SK-N-SH treated with all-trans-retinoic acid at 6 μM for 48 hours (cell line): ENCODE measurements at regions not wholly inside any gene's neighbourhood (a gene's known extent, or its start where the extent isn't known, plus 50 kb on each side); places are given as distances from the start of the nearest gene placed in this dataset.
"Not testable (repeated sequence)": the region's sequence is repeated elsewhere in the genome, so short reads cannot be mapped to it uniquely, and the experiment has no call there.

Experiments used
- ATAC-seq: fragments of 200-7000 bp; cut with Tn5 transposase; 3 replicates; pipeline ENCODE4 v1.9.1; 2020; ENCODE audit warnings: mild to moderate bottlenecking, moderate library complexity
- ARNTL ChIP-seq: fragments of 450-650 bp; formaldehyde crosslinking; IDR thresholded peaks from 2 replicates; pipeline ENCODE4 v1.5.0; 2020; ENCODE audit warnings: low read depth, mild to moderate bottlenecking, moderate library complexity, borderline replicate concordance
- BACH2 ChIP-seq: fragments of 250-450 bp; sonication (Bioruptor Pico); IDR thresholded peaks from 2 replicates; pipeline ENCODE4 v1.9.0; 2021; ENCODE audit warnings: mild to moderate bottlenecking, borderline replicate concordance
- CREB5 ChIP-seq: fragments of 250-450 bp; sonication (Bioruptor Pico); IDR thresholded peaks from 2 replicates; pipeline ENCODE4 v1.5.1; 2020; ENCODE audit warnings: low read depth, mild to moderate bottlenecking, moderate library complexity
- CSDC2 ChIP-seq: fragments of 250-450 bp; sonication (Bioruptor Pico); IDR thresholded peaks from 2 replicates; pipeline ENCODE4 v1.5.0; 2020; ENCODE audit warnings: mild to moderate bottlenecking, moderate library complexity
- ESRRG ChIP-seq: fragments of 250-450 bp; sonication (Bioruptor Pico); IDR thresholded peaks from 2 replicates; pipeline ENCODE4 v1.6.1; 2021; ENCODE audit warnings: mild to moderate bottlenecking
- GLIS3 ChIP-seq: fragments of 250-450 bp; sonication (Bioruptor Pico); IDR thresholded peaks from 2 replicates; pipeline ENCODE4 v1.5.0; 2020; ENCODE audit warnings: mild to moderate bottlenecking, moderate library complexity
- ISL1 ChIP-seq: fragments of 250-450 bp; sonication (Bioruptor Pico); IDR thresholded peaks from 2 replicates; pipeline ENCODE4 v2.1.2; 2022; ENCODE audit warnings: mild to moderate bottlenecking, moderate library complexity
- OSR1 ChIP-seq: fragments of 250-450 bp; sonication (Bioruptor Pico); IDR thresholded peaks from 2 replicates; pipeline ENCODE4 v1.8.0; 2022; ENCODE audit warnings: moderate library complexity, mild to moderate bottlenecking, inconsistent platforms
- PPARA ChIP-seq: fragments of 250-450 bp; sonication (Bioruptor Pico); IDR thresholded peaks from 2 replicates; pipeline ENCODE4 v1.5.0; 2020; ENCODE audit warnings: mild to moderate bottlenecking, borderline replicate concordance
- RARB ChIP-seq: fragments of 250-450 bp; sonication (Bioruptor Pico); IDR thresholded peaks from 2 replicates; pipeline ENCODE4 v1.8.0; 2021; ENCODE audit warnings: mild to moderate bottlenecking, moderate library complexity
- SNAI2 ChIP-seq: fragments of 250-450 bp; sonication (Bioruptor Pico); IDR thresholded peaks from 2 replicates; pipeline ENCODE4 v1.5.0; 2020; ENCODE audit warnings: mild to moderate bottlenecking, moderate library complexity
- TCF4 ChIP-seq: fragments of 250-450 bp; sonication (Bioruptor Pico); IDR thresholded peaks from 2 replicates; pipeline ENCODE4 v1.8.0; 2021; ENCODE audit warnings: mild to moderate bottlenecking, moderate library complexity, borderline replicate concordance
- TOX ChIP-seq: fragments of 250-450 bp; sonication (Bioruptor Pico); IDR thresholded peaks from 2 replicates; pipeline ENCODE4 v1.8.0; 2021; ENCODE audit warnings: mild to moderate bottlenecking, moderate library complexity, borderline replicate concordance
- ZC3H10 ChIP-seq: fragments of 250-450 bp; sonication (Bioruptor Pico); IDR thresholded peaks from 2 replicates; pipeline ENCODE4 v1.5.1; 2021; ENCODE audit warnings: mild to moderate bottlenecking, moderate library complexity
- ZFP3 ChIP-seq: fragments of 250-450 bp; sonication (Bioruptor Pico); IDR thresholded peaks from 2 replicates; pipeline ENCODE4 v1.5.0; 2020; ENCODE audit warnings: mild to moderate bottlenecking, moderate library complexity
- ZNF565 ChIP-seq: fragments of 450-650 bp; formaldehyde crosslinking; conservative IDR thresholded peaks from 2 replicates; pipeline ENCODE4 v1.5.0; 2020; ENCODE audit warnings: low read depth, mild to moderate bottlenecking, moderate library complexity
- ZNF70 ChIP-seq: fragments of 450-650 bp; formaldehyde crosslinking; IDR thresholded peaks from 2 replicates; pipeline ENCODE4 v1.5.0; 2020; ENCODE audit warnings: mild to moderate bottlenecking, moderate library complexity
- ZNF8 ChIP-seq: fragments of 450-650 bp; formaldehyde crosslinking; IDR thresholded peaks from 2 replicates; pipeline ENCODE4 v1.5.0; 2020; ENCODE audit warnings: mild to moderate bottlenecking, moderate library complexity
- TF ChIP-seq, protein P1 (sequence below): fragments of 250-450 bp; sonication (Bioruptor Pico); IDR thresholded peaks from 2 replicates; pipeline ENCODE4 v1.5.1; 2021; ENCODE audit warnings: mild to moderate bottlenecking, moderate library complexity
- TF ChIP-seq, protein P2 (sequence below): fragments of 250-450 bp; sonication (Bioruptor Pico); IDR thresholded peaks from 2 replicates; pipeline ENCODE4 v1.8.0; 2021; ENCODE audit warnings: low read depth, mild to moderate bottlenecking, moderate library complexity, borderline replicate concordance

DNA sequence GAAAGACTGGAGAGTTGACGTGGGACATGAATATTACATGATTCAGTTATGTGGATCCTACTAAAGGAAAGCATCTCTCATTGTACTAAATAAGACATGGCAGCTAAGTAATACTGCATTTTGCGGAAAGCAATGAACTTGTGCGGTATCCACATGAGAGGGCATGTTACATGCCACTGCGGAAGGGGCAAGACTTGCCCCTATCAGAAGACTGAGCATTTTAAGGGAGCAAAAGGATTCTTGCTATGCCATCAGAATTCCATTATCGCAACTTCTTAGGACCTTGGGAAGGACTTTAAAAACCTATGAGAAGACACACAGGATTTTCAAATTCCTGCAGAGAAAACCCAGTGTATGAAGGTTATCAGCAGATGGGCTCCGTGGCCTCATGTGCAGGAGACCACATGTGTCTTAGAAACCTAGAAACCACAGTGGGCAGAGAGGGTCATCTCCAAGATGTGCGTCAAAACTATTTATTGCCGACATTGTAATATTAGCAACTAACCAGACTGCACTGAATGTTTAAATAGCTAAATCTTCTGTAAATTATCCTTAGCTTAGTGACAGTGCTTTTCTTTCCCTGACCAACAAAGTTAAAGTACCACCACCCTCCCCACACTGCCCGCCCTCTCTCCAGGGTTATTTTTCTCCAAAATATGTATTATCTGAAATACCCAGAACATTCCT lies 457.7 kb downstream of the ICE1 start:
- ATAC-seq, result no peak
- TF ChIP-seq SNAI2 (CRISPR knock-in tag), result no peak
- TF ChIP-seq, all 23 proteins: peak for 0

DNA sequence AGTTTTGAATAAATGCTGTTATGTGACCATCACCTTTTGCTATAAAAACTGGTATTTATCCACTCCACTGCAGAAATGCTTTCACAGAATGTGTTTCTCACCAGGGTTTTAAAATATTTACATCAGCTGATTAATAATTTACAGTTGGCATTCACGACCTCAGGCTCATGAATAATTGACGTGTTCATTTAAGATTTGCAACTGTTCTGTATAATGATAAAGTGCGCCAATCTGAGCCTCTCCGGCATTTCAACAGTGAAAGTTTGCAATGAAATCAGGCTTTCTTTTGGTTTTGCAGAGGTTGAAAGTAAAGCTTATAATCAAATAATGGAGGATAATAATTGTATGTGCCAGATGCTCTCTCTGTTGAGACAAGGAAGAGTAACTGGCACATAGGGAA lies 434.9 kb downstream of the ICE1 start:
- ATAC-seq, result no peak
- TF ChIP-seq ZFP3 (no peak), CREB5 (CRISPR knock-in tag) (no peak), CSDC2 (CRISPR knock-in tag) (no peak), ISL1 (CRISPR knock-in tag) (no peak)

DNA sequence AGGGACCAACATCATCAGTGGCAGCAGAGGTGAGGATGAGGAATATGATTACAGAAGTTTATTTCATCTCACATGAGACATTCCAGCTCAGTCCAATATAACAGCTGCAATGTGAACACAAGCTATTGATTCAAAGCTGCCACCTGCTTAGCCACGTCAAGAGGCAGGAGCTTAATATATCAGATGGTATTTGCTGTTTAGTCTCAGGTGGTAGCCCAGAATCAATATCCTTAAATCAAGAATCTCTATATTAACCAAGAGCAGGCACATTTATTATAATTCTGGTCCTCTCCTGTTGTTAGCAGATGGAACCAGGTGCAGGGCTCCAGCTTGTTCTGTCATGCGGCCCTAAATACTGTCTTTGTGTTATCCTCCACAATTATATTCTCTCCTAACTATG lies 431.6 kb downstream of the ICE1 start:
- ATAC-seq, result no peak
- TF ChIP-seq GLIS3 (CRISPR knock-in tag) (no peak), TOX (CRISPR knock-in tag) (no peak), ZFP3 (no peak)
- TF ChIP-seq, protein P1, sequence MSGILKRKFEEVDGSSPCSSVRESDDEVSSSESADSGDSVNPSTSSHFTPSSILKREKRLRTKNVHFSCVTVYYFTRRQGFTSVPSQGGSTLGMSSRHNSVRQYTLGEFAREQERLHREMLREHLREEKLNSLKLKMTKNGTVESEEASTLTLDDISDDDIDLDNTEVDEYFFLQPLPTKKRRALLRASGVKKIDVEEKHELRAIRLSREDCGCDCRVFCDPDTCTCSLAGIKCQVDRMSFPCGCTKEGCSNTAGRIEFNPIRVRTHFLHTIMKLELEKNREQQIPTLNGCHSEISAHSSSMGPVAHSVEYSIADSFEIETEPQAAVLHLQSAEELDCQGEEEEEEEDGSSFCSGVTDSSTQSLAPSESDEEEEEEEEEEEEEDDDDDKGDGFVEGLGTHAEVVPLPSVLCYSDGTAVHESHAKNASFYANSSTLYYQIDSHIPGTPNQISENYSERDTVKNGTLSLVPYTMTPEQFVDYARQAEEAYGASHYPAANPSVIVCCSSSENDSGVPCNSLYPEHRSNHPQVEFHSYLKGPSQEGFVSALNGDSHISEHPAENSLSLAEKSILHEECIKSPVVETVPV, result no peak

- ATAC-seq, result no peak
- TF ChIP-seq, protein P1, result no peak
- TF ChIP-seq, protein P2, sequence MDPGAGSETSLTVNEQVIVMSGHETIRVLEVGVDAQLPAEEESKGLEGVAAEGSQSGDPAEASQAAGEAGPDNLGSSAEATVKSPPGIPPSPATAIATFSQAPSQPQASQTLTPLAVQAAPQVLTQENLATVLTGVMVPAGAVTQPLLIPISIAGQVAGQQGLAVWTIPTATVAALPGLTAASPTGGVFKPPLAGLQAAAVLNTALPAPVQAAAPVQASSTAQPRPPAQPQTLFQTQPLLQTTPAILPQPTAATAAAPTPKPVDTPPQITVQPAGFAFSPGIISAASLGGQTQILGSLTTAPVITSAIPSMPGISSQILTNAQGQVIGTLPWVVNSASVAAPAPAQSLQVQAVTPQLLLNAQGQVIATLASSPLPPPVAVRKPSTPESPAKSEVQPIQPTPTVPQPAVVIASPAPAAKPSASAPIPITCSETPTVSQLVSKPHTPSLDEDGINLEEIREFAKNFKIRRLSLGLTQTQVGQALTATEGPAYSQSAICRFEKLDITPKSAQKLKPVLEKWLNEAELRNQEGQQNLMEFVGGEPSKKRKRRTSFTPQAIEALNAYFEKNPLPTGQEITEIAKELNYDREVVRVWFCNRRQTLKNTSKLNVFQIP (CRISPR knock-in tag), result no peak
- TF ChIP-seq ARNTL (no peak), ZFP3 (no peak), RARB (CRISPR knock-in tag) (no peak), OSR1 (CRISPR knock-in tag) (no peak), ZC3H10 (CRISPR knock-in tag) (no peak), CSDC2 (CRISPR knock-in tag) (no peak), GLIS3 (CRISPR knock-in tag) (no peak), ZNF565 (CRISPR knock-in tag) (no peak), PPARA (CRISPR knock-in tag) (no peak), BACH2 (CRISPR knock-in tag) (no peak), ESRRG (CRISPR knock-in tag) (no peak), CREB5 (CRISPR knock-in tag) (no peak), TOX (CRISPR knock-in tag) (no peak)
Measured at GRCh38 chr5:5838493-5838892, 416.0 kb downstream of the ICE1 start.

DNA sequence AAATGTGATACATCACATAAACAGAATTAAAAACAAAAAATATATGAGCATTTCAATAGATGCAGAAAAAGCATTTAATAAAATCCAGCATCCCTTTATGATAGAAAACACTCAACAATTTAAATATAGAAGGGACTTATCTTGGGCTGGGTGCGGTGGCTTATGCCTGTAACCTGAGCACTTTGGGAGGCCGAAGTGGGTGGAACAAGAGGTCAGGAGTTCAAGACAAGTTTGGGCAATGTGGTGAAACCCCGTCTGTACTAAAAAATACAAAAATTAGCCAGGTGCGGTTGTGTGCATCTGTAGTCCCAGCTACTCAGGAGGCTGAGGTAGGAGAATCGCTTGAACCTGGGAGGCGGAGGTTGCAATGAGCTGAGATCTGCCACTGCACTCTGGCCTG lies 409.1 kb downstream of the ICE1 start:
- not testable (repeated sequence) for ATAC-seq

- no peak for ATAC-seq
- TF ChIP-seq CREB5 (CRISPR knock-in tag) (no peak), ZNF70 (CRISPR knock-in tag) (no peak), ESRRG (CRISPR knock-in tag) (no peak), CSDC2 (CRISPR knock-in tag) (no peak), ARNTL (no peak), TOX (CRISPR knock-in tag) (no peak), TCF4 (no peak), ZC3H10 (CRISPR knock-in tag) (no peak), SNAI2 (CRISPR knock-in tag) (no peak), BACH2 (CRISPR knock-in tag) (no peak), ZNF8 (CRISPR knock-in tag) (no peak), RARB (CRISPR knock-in tag) (no peak)
- TF ChIP-seq, protein P1, result no peak
Measured at GRCh38 chr5:5828619-5829018, 406.1 kb downstream of the ICE1 start.
